HepG2 (cell line): ENCODE measurements at regions not wholly inside any gene's neighbourhood (a gene's known extent, or its start where the extent isn't known, plus 50 kb on each side); places are given as distances from the start of the nearest gene placed in this dataset.

Experiments
- FOSL2 ChIP-seq: sonication (generic); formaldehyde crosslinking; IDR thresholded peaks from 2 replicates; pipeline ENCODE4 v1.4.0; 2020; ENCODE audit warnings: missing genetic modification reagents
- GTF2F1 ChIP-seq: fragments of 150-350 bp; IDR thresholded peaks from 2 replicates; pipeline ENCODE4 v1.6.1; 2014; ENCODE audit warnings: low read length
- HDAC2 ChIP-seq: sonication (generic); formaldehyde crosslinking; IDR thresholded peaks from 2 replicates; pipeline ENCODE4 v1.4.0; 2020; ENCODE audit warnings: missing genetic modification reagents
- KDM1A ChIP-seq: IDR thresholded peaks from 2 replicates; pipeline ENCODE4 v1.6.1; 2016; ENCODE audit warnings: missing compliant biosample characterization
- POLR2AphosphoS5 ChIP-seq: IDR thresholded peaks from 2 replicates; pipeline ENCODE4 v1.6.1; 2012; ENCODE audit warnings: low read depth, low read length
- REST ChIP-seq, 2 experiments: IDR thresholded peaks; 2 replicates each; pipeline ENCODE4 v1.6.1; 2011 to 2012; ENCODE audit warnings: low read length in 2 of 2, borderline replicate concordance in 1 of 2, low read depth in 1 of 2, mild to moderate bottlenecking in 1 of 2, moderate library complexity in 1 of 2
- USF2 ChIP-seq, 2 experiments: sonication (generic) in 1 of 2; formaldehyde crosslinking in 1 of 2; IDR thresholded peaks; 2 replicates each; pipeline versions ENCODE4 v1.5.1 to v1.6.1; 2011 to 2020; ENCODE audit warnings: borderline replicate concordance in 1 of 2, low read depth in 1 of 2, low read length in 1 of 2, mild to moderate bottlenecking in 1 of 2, missing genetic modification reagents in 1 of 2, moderate library complexity in 1 of 2
- ZBTB43 ChIP-seq: sonication (generic); formaldehyde crosslinking; conservative IDR thresholded peaks from 2 replicates; pipeline ENCODE4 v1.4.0; 2020; ENCODE audit warnings: missing genetic modification reagents
- ZFP36 ChIP-seq: fragments of 150-350 bp; IDR thresholded peaks from 2 replicates; pipeline ENCODE4 v1.6.1; 2018; ENCODE audit warnings: borderline replicate concordance, low read length, low read depth; ENCODE audit not compliant: partially characterized antibody
- TF ChIP-seq, protein P1 (sequence below): sonication (generic); formaldehyde crosslinking; IDR thresholded peaks from 2 replicates; pipeline ENCODE4 v1.5.0; 2020; ENCODE audit warnings: mild to moderate bottlenecking, missing genetic modification reagents, moderate library complexity

DNA sequence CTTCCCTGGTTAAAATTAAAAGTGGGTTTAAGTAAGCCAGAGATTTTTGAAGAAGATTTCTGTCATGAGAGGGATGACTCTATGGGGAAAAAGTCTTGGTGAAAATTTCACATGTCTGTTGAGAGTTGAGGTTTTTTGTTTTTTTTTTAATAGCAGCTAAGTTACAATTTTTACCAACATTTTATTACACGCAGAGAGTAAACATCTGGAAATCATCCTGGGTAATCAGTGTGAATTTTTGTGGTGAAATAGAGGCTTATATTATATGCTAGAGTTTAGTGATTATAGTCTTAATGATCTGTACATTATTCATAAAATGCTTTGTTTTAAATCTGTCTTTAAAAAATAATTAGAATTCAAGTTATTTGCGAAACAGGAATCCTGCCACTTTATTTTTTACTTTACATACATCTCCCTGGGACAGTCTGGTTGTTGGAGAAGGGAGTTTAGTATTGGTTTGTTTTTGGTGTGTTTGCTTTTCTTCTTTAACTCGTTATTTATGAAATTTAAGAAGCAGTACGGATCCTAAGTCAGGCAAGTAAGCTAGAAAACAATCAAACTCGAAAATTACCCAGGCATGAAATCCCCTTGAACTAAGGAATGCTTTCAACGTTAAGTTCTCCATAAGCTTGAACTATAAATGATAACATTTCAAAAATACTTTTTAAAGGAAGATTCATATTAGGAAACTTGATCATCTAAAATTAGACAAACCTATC, 143.4 kb upstream of the TSC22D2 start:
- TF ChIP-seq FOSL2 (no peak), USF2 (IDR thresholded peaks at IDR 0.05; ENCODE audit: low read depth, low read length) (no peak), USF2 (CRISPR knock-in tag; IDR thresholded peaks at IDR 0.05; ENCODE audit: borderline replicate concordance) (no peak), ZBTB43 (CRISPR knock-in tag) (no peak), ZFP36 (no peak), POLR2AphosphoS5 (no peak), GTF2F1 (no peak), KDM1A (CRISPR knock-in tag) (no peak), HDAC2 (CRISPR knock-in tag) (no peak), REST (IDR thresholded peaks at IDR 0.05; ENCODE audit: borderline replicate concordance in 1 of 2, low read depth in 1 of 2, low read length in 2 of 2) (no peak)
- TF ChIP-seq, protein P1, sequence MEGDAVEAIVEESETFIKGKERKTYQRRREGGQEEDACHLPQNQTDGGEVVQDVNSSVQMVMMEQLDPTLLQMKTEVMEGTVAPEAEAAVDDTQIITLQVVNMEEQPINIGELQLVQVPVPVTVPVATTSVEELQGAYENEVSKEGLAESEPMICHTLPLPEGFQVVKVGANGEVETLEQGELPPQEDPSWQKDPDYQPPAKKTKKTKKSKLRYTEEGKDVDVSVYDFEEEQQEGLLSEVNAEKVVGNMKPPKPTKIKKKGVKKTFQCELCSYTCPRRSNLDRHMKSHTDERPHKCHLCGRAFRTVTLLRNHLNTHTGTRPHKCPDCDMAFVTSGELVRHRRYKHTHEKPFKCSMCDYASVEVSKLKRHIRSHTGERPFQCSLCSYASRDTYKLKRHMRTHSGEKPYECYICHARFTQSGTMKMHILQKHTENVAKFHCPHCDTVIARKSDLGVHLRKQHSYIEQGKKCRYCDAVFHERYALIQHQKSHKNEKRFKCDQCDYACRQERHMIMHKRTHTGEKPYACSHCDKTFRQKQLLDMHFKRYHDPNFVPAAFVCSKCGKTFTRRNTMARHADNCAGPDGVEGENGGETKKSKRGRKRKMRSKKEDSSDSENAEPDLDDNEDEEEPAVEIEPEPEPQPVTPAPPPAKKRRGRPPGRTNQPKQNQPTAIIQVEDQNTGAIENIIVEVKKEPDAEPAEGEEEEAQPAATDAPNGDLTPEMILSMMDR (CRISPR knock-in tag) = no peak
